HG03460 (cell line): ENCODE measurements at regions not wholly inside any gene's neighbourhood (a gene's known extent, or its start where the extent isn't known, plus 50 kb on each side); places are given as distances from the start of the nearest gene placed in this dataset.

ENCODE experiments used
- ATAC-seq: cut with Tn5 transposase; IDR thresholded peaks from one replicate; pipeline ENCODE4 v1.9.1; 2021; ENCODE audit not compliant: unreplicated experiment

GRCh38 chr12:29086325-29087271 is 62.5 kb upstream of the FAR2 start:
- no peak for ATAC-seq

DNA sequence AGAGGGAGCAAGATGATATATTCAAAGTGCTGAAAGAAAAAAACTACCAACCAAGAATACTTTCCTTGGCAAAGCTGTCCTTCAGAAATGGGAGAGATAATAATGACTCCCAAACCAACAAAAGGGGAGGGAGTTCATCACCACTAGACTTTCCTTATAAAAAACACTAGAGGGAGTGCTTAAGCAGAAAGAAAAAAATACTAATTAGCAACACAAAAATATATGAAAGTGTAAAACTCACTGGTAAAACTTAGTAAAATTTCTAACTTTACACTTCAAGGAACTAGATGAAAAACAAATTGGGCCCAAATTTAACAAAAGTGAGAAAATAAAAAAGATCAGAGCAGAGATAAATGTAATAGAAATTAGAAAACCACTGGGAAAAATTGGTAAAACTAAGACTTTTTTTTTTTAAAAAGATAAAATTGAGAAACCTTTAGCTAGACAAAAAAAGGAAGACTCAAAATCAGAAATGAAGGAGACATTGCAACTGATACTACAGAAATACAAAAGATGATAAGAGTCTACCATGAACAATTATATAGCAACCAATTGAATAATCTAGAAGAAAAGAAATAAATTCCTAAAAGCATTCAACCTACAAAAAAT is 60.4 kb upstream of the FAR2 start:
- no peak for ATAC-seq
